Astrocyte (in vitro differentiated cells and primary cell): ENCODE measurements at regions not wholly inside any gene's neighbourhood (a gene's known extent, or its start where the extent isn't known, plus 50 kb on each side); places are given as distances from the start of the nearest gene placed in this dataset.

Source experiments
- DNase-seq: peaks from one replicate; pipeline ENCODE4 v3.0.0-alpha.2; 2010; ENCODE audit warnings: low read depth
- FAIRE-seq: peaks from 2 replicates; lab custom pipeline; 2011; peaks lifted over from hg19 to GRCh38; lab: Jason Lieb, UNC
- H2AFZ ChIP-seq: 2 replicates; pipeline ENCODE4 v1.6.0; 2012; ENCODE audit warnings: low read depth, low read length, inconsistent platforms
- H3K27ac ChIP-seq: 2 replicates; pipeline ENCODE4 v1.5.1; 2011; ENCODE audit warnings: low read depth, low read length, inconsistent platforms
- H3K27me3 ChIP-seq: 2 replicates; pipeline ENCODE4 v1.6.0; 2011; ENCODE audit warnings: low read length, inconsistent platforms; ENCODE audit not compliant: insufficient read depth
- H3K36me3 ChIP-seq: 2 replicates; pipeline ENCODE4 v1.5.1; 2011; ENCODE audit warnings: low read length, inconsistent platforms; ENCODE audit not compliant: insufficient read depth
- H3K4me1 ChIP-seq: 2 replicates; pipeline ENCODE4 v1.5.1; 2011; ENCODE audit warnings: low read length, inconsistent platforms; ENCODE audit not compliant: insufficient read depth
- H3K4me2 ChIP-seq: 2 replicates; pipeline ENCODE4 v1.6.0; 2012; ENCODE audit warnings: low read length, inconsistent platforms
- H3K4me3 ChIP-seq: 2 replicates; pipeline ENCODE4 v1.5.1; 2011; ENCODE audit warnings: low read depth, mild to moderate bottlenecking, low read length, inconsistent platforms; ENCODE audit not compliant: insufficient read depth
- H3K79me2 ChIP-seq: 2 replicates; pipeline ENCODE4 v1.6.0; 2012; ENCODE audit warnings: mild to moderate bottlenecking, low read length, inconsistent platforms; ENCODE audit not compliant: insufficient read depth
- H3K9ac ChIP-seq: 2 replicates; pipeline ENCODE4 v1.6.0; 2012; ENCODE audit warnings: mild to moderate bottlenecking, low read length, inconsistent platforms
- H3K9me3 ChIP-seq: 2 replicates; pipeline ENCODE4 v1.5.1; 2012; ENCODE audit warnings: low read depth, mild to moderate bottlenecking, low read length, inconsistent platforms; ENCODE audit not compliant: insufficient read depth
- H4K20me1 ChIP-seq: 2 replicates; pipeline ENCODE4 v1.6.0; 2012; ENCODE audit warnings: low read length, inconsistent platforms; ENCODE audit not compliant: insufficient read depth
- H3K27ac Mint-ChIP-seq: one replicate; pipeline ENCODE4 v1.8.0; 2021; ENCODE audit warnings: mild to moderate bottlenecking, mixed read lengths; ENCODE audit not compliant: unreplicated experiment
- H3K27me3 Mint-ChIP-seq: one replicate; pipeline ENCODE4 v1.8.0; 2021; ENCODE audit warnings: low read depth, mixed read lengths; ENCODE audit not compliant: unreplicated experiment
- H3K36me3 Mint-ChIP-seq: one replicate; pipeline ENCODE4 v1.8.0; 2021; ENCODE audit warnings: low read depth, mixed read lengths; ENCODE audit not compliant: unreplicated experiment
- H3K4me1 Mint-ChIP-seq: one replicate; pipeline ENCODE4 v1.8.0; 2021; ENCODE audit warnings: low read depth, mixed read lengths; ENCODE audit not compliant: unreplicated experiment
- H3K4me3 Mint-ChIP-seq: one replicate; pipeline ENCODE4 v1.8.0; 2021; ENCODE audit warnings: mild to moderate bottlenecking, moderate library complexity, mixed read lengths; ENCODE audit not compliant: unreplicated experiment
- H3K9me3 Mint-ChIP-seq: one replicate; pipeline ENCODE4 v1.8.0; 2021; ENCODE audit warnings: mild to moderate bottlenecking, mixed read lengths; ENCODE audit not compliant: unreplicated experiment
- EZH2 ChIP-seq: IDR thresholded peaks from 2 replicates; pipeline ENCODE4 v1.6.1; 2012; ENCODE audit warnings: mild to moderate bottlenecking, low read length, inconsistent platforms; ENCODE audit not compliant: insufficient read depth
- TF ChIP-seq, protein P1 (sequence below): IDR thresholded peaks from 2 replicates; pipeline ENCODE4 v1.5.1; 2011; ENCODE audit warnings: low read depth, mild to moderate bottlenecking, inconsistent platforms, low read length, moderate library complexity; ENCODE audit not compliant: insufficient read depth

GRCh38 chr3:28933337-28933736 lies 347.5 kb upstream of the RBMS3 start:
- H3K27me3 ChIP-seq = no peaks in the 10 kb centered on the region
- H3K4me1 Mint-ChIP-seq = no peaks in the 10 kb centered on the region
- no peak overlapping the region for H3K4me3 Mint-ChIP-seq
- H3K27ac Mint-ChIP-seq = no peak overlapping the region
- no peaks in the 10 kb centered on the region for H3K9me3 ChIP-seq
- no peak overlapping the region for H3K27ac ChIP-seq
- no peaks in the 10 kb centered on the region for H4K20me1 ChIP-seq
- H3K79me2 ChIP-seq = no peaks in the 10 kb centered on the region
- no peaks in the 10 kb centered on the region for H3K36me3 Mint-ChIP-seq
- FAIRE-seq = no peak
- H3K4me2 ChIP-seq = no peak overlapping the region
- H2AFZ ChIP-seq = no peak overlapping the region
- H3K36me3 ChIP-seq = no peaks in the 10 kb centered on the region
- H3K9me3 Mint-ChIP-seq = peaks cover 2% of the 10 kb centered on the region
- DNase-seq = no peak
- H3K9ac ChIP-seq = no peak overlapping the region
- TF ChIP-seq, protein P1, sequence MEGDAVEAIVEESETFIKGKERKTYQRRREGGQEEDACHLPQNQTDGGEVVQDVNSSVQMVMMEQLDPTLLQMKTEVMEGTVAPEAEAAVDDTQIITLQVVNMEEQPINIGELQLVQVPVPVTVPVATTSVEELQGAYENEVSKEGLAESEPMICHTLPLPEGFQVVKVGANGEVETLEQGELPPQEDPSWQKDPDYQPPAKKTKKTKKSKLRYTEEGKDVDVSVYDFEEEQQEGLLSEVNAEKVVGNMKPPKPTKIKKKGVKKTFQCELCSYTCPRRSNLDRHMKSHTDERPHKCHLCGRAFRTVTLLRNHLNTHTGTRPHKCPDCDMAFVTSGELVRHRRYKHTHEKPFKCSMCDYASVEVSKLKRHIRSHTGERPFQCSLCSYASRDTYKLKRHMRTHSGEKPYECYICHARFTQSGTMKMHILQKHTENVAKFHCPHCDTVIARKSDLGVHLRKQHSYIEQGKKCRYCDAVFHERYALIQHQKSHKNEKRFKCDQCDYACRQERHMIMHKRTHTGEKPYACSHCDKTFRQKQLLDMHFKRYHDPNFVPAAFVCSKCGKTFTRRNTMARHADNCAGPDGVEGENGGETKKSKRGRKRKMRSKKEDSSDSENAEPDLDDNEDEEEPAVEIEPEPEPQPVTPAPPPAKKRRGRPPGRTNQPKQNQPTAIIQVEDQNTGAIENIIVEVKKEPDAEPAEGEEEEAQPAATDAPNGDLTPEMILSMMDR = no peak
- TF ChIP-seq EZH2 = no peak
- no peaks in the 10 kb centered on the region for H3K4me1 ChIP-seq
- H3K4me3 ChIP-seq = no peak overlapping the region
- peaks cover 30% of the 10 kb centered on the region for H3K27me3 Mint-ChIP-seq

GRCh38 chr3:28934126-28934813 lies 346.6 kb upstream of the RBMS3 start:
- H3K9me3 Mint-ChIP-seq = peaks cover 2% of the 10 kb centered on the region

DNA sequence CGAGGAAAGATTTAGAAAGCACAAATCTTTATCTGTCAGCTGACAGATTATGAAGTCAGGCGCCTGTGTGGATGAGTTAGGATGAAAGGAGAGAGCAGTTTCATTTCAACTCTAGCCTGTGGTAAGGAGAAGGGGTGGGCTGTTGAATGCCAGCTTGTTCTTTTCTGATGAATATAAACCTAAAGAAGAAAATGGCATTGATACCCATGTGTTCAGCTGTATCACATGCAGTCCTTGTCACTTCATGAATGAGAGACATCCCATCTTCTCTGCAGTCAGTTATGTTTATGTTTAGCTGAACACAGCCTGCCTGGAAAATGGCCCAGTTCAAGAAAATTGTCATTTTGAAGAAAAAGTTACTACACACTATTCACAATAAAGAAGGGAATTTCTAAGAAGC lies 345.7 kb upstream of the RBMS3 start:
- no peak for DNase-seq
- peaks cover 36% of the 10 kb centered on the region for H3K27me3 Mint-ChIP-seq
- no peaks in the 10 kb centered on the region for H3K27me3 ChIP-seq
- no peak overlapping the region for H3K4me3 Mint-ChIP-seq
- no peak overlapping the region for H3K27ac Mint-ChIP-seq
- no peak for FAIRE-seq
- TF ChIP-seq EZH2 = no peak
- TF ChIP-seq, protein P1 = no peak
- H3K4me3 ChIP-seq = no peak overlapping the region
- H3K4me1 Mint-ChIP-seq = peaks cover 4% of the 10 kb centered on the region
- no peaks in the 10 kb centered on the region for H3K36me3 Mint-ChIP-seq
- no peaks in the 10 kb centered on the region for H3K79me2 ChIP-seq
- H3K9ac ChIP-seq = no peak overlapping the region
- no peaks in the 10 kb centered on the region for H4K20me1 ChIP-seq
- H3K27ac ChIP-seq = no peak overlapping the region
- H3K4me2 ChIP-seq = no peak overlapping the region
- H3K4me1 ChIP-seq = peaks cover under 1% of the 10 kb centered on the region
- H3K9me3 Mint-ChIP-seq = peaks cover 2% of the 10 kb centered on the region
- H3K9me3 ChIP-seq = no peaks in the 10 kb centered on the region
- no peaks in the 10 kb centered on the region for H3K36me3 ChIP-seq
- H2AFZ ChIP-seq = no peak overlapping the region

More at GRCh38 chr3:28934126-28934813, 346.6 kb upstream of the RBMS3 start:
- H3K4me3 Mint-ChIP-seq = no peak overlapping the region
- FAIRE-seq (no peak), DNase-seq (no peak)
- Histone ChIP-seq H3K79me2 (no peaks in the 10 kb centered on the region), H3K4me1 (no peaks in the 10 kb centered on the region), H4K20me1 (no peaks in the 10 kb centered on the region), H3K4me2 (no peak overlapping the region), H3K27ac (no peak overlapping the region), H3K4me3 (no peak overlapping the region), H3K36me3 (no peaks in the 10 kb centered on the region), H3K27me3 (no peaks in the 10 kb centered on the region), H2AFZ (no peak overlapping the region), H3K9ac (no peak overlapping the region), H3K9me3 (no peaks in the 10 kb centered on the region)
- no peak overlapping the region for H3K27ac Mint-ChIP-seq
- H3K4me1 Mint-ChIP-seq = no peaks in the 10 kb centered on the region
- TF ChIP-seq EZH2 = no peak
- TF ChIP-seq, protein P1 = no peak
- H3K36me3 Mint-ChIP-seq = no peaks in the 10 kb centered on the region
- peaks cover 33% of the 10 kb centered on the region for H3K27me3 Mint-ChIP-seq
